HG03135 (cell line): ENCODE measurements at regions not wholly inside any gene's neighbourhood (a gene's known extent, or its start where the extent isn't known, plus 50 kb on each side); places are given as distances from the start of the nearest gene placed in this dataset.

Experiments used
- ATAC-seq: cut with Tn5 transposase; IDR thresholded peaks from one replicate; pipeline ENCODE4 v1.9.1; 2021; ENCODE audit warnings: mild to moderate bottlenecking, moderate library complexity; ENCODE audit not compliant: unreplicated experiment

DNA sequence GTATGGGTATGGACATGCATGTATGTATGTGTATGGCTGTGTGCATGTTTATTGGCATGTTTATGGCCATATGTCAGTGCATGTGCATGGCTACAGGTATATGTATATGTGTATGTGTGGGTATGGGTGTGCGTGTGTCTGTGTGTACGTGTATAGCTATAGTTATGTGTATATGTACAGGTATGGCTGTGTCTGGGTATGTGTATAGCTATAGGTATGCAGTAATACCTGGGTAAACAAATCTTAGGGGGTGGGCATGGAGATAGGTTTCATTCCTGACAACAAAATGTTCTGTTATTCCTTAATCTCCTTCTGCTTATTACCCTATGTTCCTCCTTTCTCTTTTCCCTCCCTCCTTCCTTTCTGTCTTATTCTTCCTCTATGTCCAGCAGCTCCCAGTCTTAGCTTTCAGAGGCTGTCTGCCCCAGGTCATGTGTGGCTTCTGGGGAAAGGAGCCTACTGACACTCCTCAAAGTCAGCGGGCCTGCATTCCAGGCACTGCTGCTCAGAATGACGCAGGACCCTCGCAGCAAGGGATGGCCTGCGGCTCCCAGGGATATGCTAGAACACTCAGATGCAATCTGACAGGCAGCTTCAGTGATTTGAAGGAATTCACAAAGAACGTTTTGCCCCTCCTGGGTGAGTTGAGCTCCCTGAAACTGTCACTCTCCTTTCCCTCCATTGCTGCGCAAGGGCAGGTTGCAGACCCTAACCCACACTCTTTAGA is 139.3 kb upstream of the PHACTR1 start:
- no peak for ATAC-seq

DNA sequence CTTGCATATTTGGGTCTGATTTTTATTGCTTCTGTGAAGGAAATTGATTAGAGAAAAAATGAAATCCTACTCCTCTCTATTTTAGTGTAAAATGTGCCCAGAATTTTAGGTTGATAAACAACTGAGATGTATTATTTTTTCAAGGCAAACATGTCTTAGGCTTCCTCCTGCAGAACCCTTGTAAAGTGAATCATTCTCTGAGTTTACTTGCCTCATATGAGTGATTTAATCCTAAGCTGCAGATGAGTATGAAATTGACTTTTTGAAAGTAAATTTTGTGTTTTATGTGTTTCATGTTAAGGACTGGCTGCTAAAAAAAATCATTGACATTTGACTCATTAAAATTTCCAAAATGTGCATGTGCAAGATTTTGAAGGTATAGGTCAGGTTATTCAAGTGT is 138.5 kb upstream of the PHACTR1 start:
- no peak for ATAC-seq

DNA sequence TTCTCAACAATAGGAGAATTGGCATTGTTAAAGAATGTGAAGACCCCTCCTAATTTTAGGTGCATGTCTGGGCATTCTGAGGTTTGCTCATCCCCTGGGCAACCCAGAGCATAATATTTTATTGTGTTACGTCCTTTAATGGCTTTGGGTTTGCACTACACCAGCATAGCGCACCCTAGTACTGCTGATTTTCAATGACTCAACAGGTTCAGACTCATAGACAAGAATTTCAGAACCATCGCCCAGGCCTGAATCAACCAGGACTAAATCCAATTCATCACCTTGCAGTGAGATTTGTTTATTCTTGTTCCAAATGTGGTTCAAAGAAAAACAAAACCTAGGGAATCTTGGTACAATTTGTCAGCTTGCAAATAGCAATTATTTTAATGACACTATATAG is 137.8 kb upstream of the PHACTR1 start:
- ATAC-seq: no peak

DNA sequence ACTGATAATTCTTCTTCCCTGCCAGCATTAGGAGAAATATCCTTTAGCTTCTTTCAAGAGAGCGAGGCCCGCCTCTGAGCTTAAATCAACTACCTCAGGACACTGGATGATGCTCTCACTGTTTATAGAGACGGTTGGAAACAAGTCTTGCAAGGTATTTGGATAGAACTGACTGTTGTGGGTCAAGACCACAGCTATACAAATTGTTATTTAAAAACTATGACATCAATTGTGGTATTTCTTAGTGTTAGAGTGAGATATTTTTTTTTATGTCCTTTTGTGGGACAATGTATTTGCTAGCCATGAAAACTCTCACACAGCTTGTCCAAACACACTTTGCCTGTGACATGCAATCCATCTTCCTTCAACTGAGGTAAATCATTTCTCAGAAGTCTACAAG is 136.3 kb upstream of the PHACTR1 start:
- ATAC-seq: no peak

DNA sequence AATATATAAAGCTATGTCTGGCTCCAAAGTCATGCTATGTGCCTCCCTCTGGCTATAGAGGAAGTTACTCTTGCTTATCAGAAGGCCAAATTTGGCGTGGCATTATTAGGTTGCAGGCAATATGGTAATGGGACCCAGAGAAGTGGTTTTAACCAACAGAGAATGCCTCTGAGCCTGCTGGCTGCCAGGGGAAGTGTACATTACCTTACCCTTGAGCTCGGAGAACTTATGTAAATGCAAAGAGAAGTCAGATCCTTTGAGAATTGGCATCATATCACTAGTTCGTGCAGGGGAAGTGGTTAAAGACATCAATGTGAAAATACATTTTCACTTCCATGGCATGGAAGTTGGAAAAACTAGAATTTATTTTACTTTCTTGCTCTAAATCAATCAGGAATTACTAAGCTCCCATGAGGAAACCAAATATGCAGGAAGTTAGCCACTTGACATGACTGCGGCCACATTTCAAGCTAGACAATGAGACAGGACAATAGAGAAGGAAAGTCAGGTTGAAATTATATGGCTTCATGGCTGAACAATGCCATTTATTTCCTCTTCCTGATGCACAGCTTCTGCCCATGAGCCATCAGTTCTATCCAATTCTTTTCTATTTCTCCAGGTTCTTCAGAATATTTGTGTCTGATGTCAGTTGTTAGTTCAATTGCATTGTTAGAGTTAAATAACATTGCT is 134.0 kb upstream of the PHACTR1 start:
- no peak for ATAC-seq

DNA sequence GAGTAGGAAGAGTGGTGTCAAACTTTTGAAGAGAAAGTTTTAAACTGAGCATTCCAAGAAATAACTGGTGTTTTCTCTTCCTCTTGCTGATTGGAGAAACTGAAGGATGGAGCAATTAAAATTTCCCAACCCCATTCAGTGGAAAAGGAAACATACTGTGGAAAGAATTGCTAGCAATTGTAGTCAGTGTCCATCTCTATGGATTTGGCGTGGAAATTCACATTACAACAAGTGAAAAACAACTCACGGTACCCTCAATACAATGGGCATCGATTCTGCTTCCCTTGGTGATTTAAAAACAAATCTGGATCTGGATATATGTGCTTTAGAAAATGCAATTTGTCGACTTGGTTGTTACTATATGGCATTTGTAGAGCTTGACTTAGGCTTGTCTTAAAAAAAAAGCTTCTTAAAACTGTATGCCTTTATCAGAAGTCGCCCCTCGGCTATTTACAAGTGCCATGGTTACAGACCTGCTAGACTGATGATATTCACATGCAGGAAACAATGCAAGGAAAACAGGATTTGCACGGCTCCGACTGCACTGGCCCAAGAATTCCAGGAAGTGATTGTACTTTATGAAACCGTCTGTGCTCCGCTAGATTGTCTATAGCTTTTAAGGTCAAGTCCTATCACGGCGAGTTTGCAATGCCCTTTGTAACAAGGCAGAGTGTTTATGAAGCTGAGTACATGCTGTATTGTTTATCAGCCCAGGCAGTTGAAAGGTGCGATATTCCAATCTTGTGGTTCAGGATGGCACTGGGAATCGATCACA is 131.7 kb upstream of the PHACTR1 start:
- ATAC-seq: no peak

DNA sequence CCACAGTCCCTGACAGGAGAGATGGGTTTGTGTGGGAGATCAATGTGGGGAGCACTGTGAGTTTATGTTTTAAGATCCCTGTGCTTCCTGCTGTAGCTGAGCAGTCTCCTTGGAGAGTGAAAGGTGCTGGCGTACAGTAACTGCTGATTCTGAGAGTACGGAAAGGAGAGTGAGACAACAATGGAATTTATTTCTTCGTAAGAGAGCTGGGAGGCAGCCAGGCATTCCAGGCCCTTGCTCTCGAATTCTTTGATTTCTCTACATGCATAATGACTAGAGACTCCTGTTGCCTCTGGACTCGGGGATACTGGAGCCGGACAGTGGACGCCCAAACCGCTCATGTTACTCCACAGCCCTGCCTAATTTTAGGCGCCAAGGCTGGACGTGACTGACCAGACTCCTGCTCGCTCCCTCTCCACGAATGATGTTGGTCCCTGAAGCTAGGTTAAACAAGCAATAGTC is 131.0 kb upstream of the PHACTR1 start:
- ATAC-seq: no peak

DNA sequence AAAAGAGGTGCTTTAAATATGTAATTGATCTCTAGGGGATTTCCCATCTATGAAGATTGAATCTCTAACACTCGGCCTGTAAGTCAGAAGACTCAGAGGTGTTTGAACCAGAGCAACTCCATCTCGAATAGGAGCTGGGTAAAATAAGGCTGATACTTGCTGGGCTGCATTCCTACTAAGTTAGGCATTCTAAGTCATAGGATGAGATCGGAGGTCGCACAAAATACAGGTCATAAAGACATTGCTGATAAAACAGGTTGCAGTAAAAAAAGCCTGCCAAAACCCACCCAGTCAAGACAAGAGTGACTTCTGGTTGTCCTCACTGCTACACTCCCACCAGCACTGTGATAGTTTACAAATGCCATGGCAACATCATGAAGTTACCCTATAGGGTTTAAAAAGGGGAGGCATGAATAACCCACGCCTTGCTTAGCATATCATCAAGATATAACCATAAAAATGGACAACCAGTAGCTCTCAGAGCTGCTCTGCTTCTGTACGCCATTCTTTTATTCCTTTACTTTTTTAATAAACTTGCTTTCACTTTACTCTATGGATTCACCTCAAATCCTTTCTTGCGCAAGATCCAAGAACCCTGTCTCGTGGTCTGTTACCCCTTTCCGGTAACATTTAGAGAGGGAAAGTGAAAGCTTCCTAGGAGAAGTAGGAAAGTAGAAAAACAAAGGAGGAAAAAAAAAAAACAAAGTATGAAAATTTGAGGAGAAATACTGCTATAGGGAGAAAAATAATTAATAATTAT is 129.7 kb upstream of the PHACTR1 start:
- no peak for ATAC-seq

DNA sequence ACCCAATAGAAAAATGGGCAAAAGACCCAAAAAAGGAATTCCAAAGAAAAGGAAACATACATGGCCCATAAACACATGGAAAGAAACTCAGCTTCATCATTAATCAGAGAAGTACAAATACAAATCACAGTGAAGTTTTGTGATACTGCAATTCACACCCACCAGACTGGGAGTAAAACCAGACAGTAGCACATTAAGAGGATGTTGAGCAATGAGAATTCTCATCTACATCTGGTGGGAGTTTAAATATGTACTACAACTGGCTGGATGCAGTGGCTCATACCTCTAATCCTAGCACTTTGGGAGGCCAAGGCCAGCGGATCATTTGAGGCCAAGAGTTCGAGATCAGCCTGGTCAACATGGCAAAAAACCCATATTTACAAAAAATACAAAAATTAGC is 125.7 kb upstream of the PHACTR1 start:
- no peak for ATAC-seq

DNA sequence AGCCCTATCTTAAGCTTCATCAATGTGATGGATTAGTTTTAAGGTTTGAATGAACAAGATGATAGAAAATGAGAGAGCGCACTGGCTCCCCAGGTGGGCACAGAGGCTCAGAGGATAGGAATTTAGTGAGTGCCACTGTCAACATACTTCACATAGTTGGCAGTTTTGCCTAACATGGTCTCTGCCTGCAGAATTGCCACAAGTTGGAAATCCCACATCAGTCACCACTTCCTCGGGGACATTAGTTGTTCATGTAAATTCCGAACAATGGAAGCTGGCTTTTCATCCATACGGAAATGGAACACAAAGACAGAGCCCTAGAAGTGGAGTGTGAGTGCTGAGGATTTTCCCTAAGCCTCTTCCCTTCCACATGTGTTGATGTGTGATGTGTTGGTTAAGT is 123.9 kb upstream of the PHACTR1 start:
- ATAC-seq: no peak

DNA sequence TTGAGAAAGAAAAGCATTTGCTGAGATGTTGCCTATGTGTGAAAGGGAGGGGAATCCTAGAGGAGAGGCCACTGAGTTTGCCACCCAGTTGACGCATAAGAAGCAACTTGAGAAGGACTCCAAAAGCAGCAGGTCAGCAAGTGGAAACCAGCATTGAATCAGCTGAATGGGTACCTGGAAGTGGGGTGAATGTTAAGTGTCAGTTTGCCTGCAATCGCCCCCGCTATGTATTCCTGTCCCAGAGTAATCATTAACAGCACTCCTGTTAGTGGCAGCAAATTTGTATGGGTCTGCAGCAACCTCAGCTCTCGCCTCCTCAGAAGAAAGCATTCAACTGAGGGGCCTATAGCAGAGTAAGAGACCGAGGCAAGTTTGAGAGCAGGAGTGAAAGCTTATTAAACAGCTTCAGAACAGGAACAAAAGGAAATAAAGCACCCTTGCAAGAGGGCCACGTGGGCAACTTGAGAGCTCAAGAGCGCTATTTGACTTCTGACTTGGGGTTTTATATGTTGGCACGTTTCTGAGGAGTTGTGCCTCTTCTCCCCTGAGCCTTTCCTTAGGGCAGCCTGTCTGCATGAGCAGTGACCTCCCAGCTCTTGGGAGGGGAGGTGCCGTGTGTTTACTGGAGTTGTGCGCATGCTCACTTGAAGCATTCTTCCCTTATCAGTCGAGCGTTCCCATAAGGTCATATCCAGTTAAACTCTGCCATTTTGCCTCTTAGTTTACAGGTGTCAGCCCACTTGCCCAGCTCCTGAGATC is 122.6 kb upstream of the PHACTR1 start:
- ATAC-seq: no peak

DNA sequence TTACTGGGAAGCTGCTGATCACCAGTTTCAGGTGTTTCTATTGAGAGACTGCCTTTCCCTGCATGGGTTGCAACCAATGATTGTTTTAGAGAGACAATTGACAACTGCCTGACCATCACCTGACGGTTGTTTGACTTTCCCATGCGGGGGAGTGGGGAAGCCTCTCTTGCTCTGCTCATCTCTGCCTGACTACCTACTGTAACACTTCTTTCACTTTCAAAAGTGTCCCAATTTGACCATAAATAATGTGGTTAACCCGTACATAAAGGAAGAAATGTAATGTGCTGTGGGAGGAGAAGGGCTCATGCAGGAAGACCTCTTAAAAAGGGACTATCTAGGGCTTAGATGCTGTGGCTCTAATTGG is 122.1 kb upstream of the PHACTR1 start:
- no peak for ATAC-seq

DNA sequence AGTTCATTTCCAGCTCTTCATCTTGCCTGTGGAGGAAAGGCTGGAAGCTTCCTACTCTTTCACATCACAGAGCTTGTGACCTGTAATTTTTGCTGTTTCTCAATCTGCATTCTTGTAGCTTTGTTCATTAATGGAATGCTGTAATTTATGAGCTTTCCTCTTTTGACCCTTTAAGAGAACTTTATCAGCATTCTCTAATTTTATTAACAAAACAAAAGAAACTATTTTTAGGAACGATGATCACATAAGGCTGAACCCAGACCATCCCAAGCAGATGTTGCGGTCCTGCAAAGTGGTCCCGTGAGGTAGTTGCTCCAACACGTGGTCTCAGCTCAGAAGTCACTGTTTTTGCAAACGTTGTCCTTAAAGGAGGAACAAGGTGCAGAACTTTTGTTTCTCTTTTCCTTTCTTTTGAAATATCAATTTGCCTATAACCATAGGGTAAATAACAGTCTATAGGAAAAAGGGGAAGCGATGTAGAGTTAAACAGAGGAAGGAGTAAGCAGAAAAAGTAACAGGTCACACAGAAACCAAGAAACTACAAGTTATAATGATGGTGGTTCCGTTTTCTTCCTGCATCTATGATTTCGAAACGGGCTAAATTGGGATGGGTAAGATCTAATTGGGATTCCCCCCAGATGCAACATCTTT is 121.3 kb upstream of the PHACTR1 start:
- peak; percentile 66 for ATAC-seq

DNA sequence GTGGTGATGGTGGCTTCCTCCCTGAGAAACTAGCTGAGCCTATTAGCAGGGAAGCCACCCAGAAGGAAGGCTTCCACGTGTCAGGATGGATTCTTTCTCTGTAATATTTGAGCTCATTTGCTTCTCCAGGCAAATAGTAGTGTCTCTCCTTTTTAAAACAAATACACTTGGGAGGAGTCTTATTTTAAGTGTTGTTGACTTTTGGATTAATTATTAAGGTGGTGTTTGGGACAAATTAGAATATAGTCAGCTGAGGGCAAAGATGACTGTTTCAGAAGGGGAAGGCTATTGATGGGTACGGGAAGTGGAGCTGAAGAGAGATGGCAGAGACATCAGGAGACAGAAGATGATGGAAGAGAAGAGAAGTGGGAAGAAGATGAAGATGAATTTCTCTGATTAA is 119.8 kb upstream of the PHACTR1 start:
- no peak for ATAC-seq

DNA sequence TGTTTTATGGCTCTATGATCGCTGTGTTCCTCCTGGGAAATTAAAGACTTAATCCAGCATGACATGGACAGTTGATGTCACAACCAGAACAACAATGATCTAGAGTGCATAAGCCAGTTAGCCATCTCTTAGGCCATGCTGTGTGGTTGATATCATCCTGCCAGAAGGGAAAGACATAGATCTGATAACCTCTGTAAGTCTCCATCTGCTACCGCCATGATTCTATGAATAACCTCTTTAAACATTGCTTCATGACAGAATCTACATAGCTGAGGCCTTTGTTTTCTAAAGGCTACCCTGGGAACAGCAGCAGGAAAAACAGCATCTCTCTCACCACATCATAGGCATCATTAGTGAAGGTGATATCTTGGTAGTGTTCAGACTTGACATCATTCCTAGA is 117.6 kb upstream of the PHACTR1 start:
- no peak for ATAC-seq

DNA sequence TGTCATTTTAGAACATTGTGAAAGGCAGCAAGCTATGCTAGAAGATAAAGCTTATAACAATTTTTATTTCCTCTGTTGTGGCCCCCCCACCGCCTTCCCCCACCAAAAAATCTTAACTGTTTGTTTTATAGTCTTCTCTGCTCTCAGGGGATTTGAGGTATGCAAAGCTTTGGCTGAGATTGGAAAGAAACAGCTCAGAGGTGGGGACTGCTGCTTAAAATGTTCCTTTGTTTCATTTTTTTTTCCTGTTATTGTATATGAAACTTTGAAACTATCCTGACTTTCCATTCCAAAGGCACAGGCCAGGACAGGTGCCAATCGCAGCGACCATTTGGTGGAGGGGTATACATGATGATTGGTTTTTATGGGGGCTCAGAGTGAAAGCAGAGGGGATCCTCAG is 114.7 kb upstream of the PHACTR1 start:
- no peak for ATAC-seq

DNA sequence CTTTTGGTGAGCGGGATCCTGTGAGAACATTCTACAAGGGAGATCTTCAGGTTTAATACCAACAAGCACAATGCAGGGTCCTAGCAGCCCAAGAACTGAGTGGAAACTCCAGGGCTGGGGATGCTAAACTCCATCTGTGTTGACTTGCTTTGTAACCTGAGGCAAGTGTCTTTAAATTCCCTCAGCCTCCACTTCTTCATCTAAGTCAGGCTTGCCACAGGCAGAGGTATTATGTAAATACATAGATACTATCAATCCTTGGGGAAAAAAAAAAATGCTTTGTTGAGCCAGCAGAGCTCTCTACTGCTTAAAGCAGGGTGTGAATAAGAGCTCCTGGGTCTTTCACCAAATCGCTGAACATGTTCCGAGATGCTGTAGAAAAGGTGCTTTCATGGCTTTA is 114.2 kb upstream of the PHACTR1 start:
- no peak for ATAC-seq

DNA sequence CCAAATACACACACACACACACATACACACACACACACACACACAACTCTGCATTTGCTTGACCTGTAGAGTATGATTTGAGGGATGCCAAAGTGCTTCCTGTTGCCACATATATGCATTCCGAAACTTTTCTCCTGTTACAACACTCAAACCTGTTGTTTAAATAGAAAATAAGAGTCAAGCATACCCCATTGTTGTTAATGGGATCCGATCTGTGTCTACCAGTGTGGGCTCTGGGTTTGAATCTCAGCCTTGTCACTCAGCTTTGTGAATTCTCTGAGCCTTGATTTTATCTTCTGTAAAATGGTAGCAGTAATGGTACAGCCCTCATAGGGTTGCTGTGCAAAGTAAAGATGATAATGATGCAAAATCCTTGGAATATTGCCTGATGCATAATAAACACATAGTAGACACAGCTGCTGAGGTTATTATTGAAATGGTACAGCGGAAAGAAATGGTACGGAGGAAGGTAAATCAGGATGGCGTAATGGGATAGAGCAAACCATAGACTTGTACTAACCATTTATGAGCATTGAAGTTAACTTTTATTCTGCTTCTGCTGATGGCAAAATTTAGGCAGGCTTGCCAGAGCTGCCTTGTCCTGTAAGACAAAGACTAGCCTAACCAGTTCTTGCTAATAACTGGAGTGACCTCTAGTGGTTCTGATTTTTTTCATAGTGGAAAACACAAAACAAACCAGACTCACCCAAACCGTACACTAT is 113.5 kb upstream of the PHACTR1 start:
- no peak for ATAC-seq

DNA sequence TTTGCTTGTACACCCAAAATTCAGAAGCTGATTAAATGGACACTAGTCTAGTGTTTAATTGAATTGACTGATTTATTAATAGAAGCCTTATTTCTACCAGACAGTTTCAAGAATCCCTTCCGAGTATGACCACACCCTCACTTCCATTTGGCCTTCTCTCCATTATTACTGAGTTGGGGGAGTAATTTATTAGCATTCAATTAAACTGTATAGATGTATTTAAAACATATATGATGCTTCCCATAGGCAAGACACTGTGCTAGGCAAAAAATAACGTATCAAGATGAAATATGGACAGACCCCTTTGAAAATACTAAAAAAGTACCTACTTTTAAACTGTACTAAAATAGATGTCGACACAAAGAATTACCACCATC is 112.9 kb upstream of the PHACTR1 start:
- no peak for ATAC-seq
